HK-2 (cell line): ENCODE measurements at regions not wholly inside any gene's neighbourhood (a gene's known extent, or its start where the extent isn't known, plus 50 kb on each side); places are given as distances from the start of the nearest gene placed in this dataset.
"Not testable (repeated sequence)": the region's sequence is repeated elsewhere in the genome, so short reads cannot be mapped to it uniquely, and the experiment has no call there.

Source experiments
- DNase-seq: peaks from one replicate; pipeline ENCODE4 v3.0.0-alpha.2; 2018; ENCODE audit not compliant: unreplicated experiment

GRCh38 chr10:45249978-45250693 is 65.3 kb downstream of the OR13A1 start:
- no peak for DNase-seq

DNA sequence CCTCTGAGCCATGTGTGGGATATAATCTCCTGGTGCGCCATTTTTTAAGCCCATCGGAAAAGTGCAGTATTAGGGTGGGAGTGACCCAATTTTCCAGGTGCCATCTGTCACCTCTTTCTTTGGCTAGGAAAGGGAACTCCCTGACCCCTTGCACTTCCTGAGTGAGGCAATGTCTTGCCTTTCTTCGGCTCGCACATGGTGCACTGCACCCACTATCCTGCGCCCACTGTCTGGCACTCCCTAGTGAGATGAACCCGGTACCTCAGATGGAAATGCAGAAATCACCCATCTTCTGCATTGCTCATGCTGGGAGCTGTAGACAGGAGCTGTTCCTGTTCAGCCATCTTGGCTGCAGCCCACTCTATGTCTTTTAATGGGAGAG is 64.7 kb downstream of the OR13A1 start:
- not testable (repeated sequence) for DNase-seq
